Fibroblast of mammary gland (primary cell): ENCODE measurements at regions not wholly inside any gene's neighbourhood (a gene's known extent, or its start where the extent isn't known, plus 50 kb on each side); places are given as distances from the start of the nearest gene placed in this dataset.

ENCODE experiments used
- DNase-seq: peaks from one replicate; pipeline ENCODE4 v3.0.0-alpha.2; 2010; ENCODE audit warnings: low read depth
- H3K4me3 ChIP-seq: 2 replicates; pipeline ENCODE4 v1.5.1; 2011; ENCODE audit warnings: low read depth, mild to moderate bottlenecking, low read length, moderate library complexity; ENCODE audit not compliant: control insufficient read depth
- TF ChIP-seq, protein P1 (sequence below): conservative IDR thresholded peaks from 2 replicates; pipeline ENCODE4 v1.5.1; 2011; ENCODE audit warnings: low read depth, low read length, inconsistent platforms; ENCODE audit not compliant: control insufficient read depth, insufficient read depth

DNA sequence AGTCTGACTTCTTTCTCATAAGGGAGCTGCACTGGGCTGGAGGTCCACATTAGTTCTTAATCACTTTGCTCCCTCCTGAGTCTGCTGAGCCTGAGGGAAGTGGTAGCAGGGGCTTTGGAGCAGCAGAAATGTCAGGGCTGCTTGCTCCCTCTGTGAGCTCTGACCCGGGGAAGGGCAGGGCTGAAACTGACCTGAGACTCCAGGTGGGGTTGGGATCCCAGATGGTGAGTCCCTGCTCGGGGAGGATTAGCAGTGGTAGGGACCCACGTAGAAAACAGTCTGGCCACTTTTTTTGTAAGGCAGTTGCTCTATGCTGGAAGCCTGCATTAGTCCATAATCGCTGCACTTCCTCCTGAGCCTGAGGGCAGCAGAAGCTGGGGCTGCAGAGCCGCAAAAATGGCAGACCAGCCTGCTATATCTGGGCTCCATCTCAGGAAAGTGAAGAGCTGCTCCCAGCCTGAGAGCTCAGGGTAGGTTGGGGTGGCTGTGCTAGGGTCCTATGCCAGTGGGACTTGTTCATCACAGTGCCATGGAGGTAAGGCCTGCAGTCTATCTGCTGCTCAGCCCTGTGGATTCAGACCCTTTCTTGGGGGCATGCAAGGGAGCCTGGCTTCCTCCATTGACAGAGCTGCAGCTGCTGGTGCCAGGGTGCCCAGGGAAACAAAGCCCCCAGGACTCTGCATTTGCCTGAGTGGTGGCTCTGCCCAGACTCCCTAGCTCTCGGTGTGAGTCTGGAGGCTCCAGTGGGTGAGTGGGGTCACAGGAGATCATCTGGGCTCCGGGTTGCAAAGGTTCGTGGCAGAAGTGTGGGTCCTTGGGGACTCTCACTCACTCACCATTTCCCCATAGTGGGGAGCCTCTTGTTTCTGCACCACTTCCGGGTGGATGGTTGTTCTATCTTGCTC, 854.3 kb downstream of the LUZP2 start:
- no peak for DNase-seq
- H3K4me3 ChIP-seq: no peak overlapping the region
- TF ChIP-seq, protein P1, sequence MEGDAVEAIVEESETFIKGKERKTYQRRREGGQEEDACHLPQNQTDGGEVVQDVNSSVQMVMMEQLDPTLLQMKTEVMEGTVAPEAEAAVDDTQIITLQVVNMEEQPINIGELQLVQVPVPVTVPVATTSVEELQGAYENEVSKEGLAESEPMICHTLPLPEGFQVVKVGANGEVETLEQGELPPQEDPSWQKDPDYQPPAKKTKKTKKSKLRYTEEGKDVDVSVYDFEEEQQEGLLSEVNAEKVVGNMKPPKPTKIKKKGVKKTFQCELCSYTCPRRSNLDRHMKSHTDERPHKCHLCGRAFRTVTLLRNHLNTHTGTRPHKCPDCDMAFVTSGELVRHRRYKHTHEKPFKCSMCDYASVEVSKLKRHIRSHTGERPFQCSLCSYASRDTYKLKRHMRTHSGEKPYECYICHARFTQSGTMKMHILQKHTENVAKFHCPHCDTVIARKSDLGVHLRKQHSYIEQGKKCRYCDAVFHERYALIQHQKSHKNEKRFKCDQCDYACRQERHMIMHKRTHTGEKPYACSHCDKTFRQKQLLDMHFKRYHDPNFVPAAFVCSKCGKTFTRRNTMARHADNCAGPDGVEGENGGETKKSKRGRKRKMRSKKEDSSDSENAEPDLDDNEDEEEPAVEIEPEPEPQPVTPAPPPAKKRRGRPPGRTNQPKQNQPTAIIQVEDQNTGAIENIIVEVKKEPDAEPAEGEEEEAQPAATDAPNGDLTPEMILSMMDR: no peak

DNA sequence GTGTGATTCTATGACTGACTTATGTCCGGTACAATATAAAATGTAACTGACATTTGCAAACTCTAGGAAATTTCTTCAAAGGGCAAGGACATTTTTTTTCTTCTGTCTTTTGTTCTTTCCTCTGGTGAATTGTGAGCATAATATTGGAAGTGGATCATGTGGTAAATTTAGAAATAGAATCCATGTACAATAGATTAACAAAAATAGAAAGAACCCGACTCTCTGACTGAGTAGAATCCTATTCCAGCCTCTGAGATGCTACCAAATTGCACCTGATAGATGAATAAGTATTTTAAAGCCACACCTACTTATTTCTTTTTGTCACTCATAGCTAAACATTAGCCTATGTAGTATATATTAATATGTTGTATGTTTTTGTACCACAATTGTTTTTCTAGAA, 860.3 kb downstream of the LUZP2 start:
- TF ChIP-seq, protein P1: no peak
- no peak overlapping the region for H3K4me3 ChIP-seq
- DNase-seq: no peak

DNA sequence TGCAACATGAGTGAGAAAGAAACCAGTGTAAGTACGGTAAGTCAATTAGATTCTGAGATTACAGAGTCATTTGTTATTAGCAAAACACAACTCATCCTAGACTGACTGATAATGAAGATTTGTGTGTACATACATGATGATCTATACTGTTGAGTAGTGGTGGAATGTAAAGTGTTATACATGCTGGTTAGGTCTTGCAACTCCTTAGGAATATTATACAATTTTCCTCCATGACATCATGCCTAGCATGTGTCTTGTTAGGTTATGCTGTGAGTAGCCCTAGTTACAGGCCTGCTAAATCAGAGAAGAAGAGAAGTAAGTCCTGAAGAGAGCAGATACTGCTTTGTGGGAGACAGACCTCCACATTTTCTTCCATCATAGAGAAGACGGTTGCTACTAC, 880.6 kb downstream of the LUZP2 start:
- DNase-seq: no peak
- TF ChIP-seq, protein P1: no peak
- no peak overlapping the region for H3K4me3 ChIP-seq

DNA sequence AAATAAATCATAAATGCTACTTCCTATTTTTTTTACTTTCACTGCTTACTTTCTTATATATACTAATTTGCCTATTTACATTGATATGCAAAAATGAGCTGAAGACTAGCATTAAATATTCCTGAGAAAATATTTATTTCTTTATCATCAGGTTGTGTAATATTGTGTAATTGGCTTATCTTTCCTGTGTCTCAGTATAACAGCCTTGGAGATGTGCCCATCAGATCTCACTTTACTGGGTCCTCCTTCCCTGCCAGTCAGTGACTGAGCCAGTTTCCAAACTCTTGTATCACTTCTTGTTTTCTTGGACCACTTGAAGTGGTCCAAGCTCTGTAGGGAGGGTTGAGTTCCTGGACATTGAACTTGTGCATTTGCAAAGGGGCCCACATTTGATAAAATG, 900.0 kb downstream of the LUZP2 start:
- no peak for DNase-seq
- TF ChIP-seq, protein P1: no peak
- H3K4me3 ChIP-seq: no peak overlapping the region

DNA sequence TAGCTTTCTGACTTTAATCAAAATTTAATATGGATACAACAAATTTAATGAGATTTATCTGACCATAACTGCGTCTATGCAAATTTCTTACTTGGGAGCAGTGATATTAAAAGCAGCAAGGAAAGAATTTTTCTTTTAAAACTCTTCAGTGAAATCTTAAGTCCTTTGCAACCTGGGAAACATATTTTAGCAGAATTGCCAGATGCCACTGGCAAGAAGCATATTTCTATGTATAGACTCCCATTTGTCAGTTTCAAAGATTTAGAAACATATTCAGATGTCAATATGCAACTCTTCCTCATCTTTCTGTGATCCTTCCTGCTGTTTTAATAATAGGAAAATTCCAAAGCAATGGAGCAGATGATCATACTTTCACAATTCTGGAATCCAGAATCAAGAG, 911.3 kb downstream of the LUZP2 start:
- TF ChIP-seq, protein P1: no peak
- DNase-seq: no peak
- H3K4me3 ChIP-seq: no peak overlapping the region

DNA sequence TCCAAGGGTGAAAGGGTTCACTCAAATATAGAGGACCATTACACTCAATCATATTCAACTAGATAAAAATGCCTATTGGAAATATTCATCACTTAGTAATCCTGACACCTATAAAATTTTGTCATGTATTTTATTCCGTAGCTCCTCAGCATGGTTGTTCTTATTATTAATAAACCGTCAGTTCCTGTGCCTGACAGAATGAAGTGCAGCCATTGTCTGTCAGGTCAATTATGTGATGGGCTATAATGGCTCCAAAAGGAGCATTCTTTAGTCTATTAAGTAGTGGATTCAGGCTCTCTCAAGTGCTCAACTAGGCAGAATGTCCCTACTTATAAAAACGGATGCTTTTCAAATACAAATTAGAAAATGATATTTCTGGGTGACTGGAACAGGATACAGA, 916.1 kb upstream of the ANO3 start:
- TF ChIP-seq, protein P1: no peak
- H3K4me3 ChIP-seq: no peak overlapping the region
- DNase-seq: no peak
